Calu3 (cell line): ENCODE measurements at regions not wholly inside any gene's neighbourhood (a gene's known extent, or its start where the extent isn't known, plus 50 kb on each side); places are given as distances from the start of the nearest gene placed in this dataset.

Source experiments
- BruUV-seq: library from RNA; stranded (reverse); fragments of 400-500 nt; replicated peaks from 2 replicates; lab custom pipeline; 2021; lab: Mats Ljungman, UMichigan
- CTCF ChIA-PET: fragments of 300-600 bp; sonication (Branson Sonifier 250); formaldehyde crosslinking; loops from one replicate; lab custom pipeline; 2022; ENCODE audit warnings: antibody characterized with exemption; lab: Charles Lee
- DNase-seq: peaks from one replicate; pipeline ENCODE4 v3.0.0; 2022
- H3K27ac Mint-ChIP-seq: one replicate; pipeline ENCODE4 v1.8.0; 2022; ENCODE audit warnings: mixed read lengths; ENCODE audit not compliant: unreplicated experiment
- H3K27me3 Mint-ChIP-seq: one replicate; pipeline ENCODE4 v1.8.0; 2022; ENCODE audit warnings: mixed read lengths; ENCODE audit not compliant: unreplicated experiment
- H3K36me3 Mint-ChIP-seq: one replicate; pipeline ENCODE4 v1.8.0; 2022; ENCODE audit warnings: mild to moderate bottlenecking, moderate library complexity, mixed read lengths; ENCODE audit not compliant: insufficient read depth, unreplicated experiment
- H3K4me1 Mint-ChIP-seq: one replicate; pipeline ENCODE4 v1.8.0; 2022; ENCODE audit warnings: mild to moderate bottlenecking, low read depth, mixed read lengths; ENCODE audit not compliant: unreplicated experiment
- H3K4me3 Mint-ChIP-seq: one replicate; pipeline ENCODE4 v1.8.0; 2022; ENCODE audit warnings: mild to moderate bottlenecking, low read depth, moderate library complexity, mixed read lengths; ENCODE audit not compliant: unreplicated experiment
- H3K9me3 Mint-ChIP-seq: one replicate; pipeline ENCODE4 v1.8.0; 2022; ENCODE audit warnings: low read depth, mixed read lengths; ENCODE audit not compliant: unreplicated experiment
- intact Hi-C: fragments of 100-400 bp; cut with micrococcal nuclease; formaldehyde crosslinking; loops from one replicate; pipeline ENCODE4 v1.10.0; 2022; ENCODE audit not compliant: unreplicated experiment
- TF ChIP-seq, protein P1 (sequence below): fragments of 200-600 bp; IDR thresholded peaks from one replicate; pipeline ENCODE4 v1.8.0; 2022; ENCODE audit warnings: antibody characterized with exemption; ENCODE audit not compliant: unreplicated experiment

DNA sequence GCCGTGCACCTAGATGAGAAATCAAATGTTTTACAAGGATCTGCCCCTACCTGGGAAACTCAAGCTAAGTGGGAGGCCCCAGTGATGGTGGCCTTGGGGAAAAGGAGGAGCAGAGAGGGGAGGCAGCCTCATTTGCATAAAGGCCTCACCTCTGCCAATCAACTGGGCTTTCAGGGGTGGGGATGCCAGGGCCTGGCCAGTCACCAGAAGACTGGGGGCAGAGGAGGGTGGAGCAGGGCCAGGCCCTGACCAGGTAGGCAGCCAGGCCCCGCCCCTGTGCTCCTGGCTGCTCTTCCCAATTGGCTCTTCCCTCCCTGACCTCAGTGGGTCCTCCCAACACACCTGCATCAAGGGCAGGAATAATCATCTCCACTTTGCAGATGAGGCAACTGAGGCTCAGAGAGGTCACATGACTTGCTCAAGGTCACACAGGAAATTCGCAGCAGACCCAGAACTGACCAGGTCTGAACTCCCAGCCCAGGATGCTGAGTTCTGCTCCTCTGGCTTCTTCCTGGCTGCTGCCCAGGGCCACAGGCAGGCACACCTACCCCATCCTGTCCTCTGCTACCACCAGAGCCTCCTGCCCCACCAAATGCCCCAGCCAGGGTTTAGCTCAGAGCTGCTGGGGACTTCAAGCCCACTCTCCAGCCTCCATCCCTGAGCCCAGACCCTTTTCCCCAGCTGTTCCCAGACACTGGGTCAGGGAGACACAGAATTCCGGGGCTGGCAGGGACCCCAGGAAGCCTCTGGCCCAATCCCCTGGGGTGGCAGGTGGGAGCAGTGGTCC is 677.9 kb downstream of the MATN1 start:
- Mint-ChIP-seq H3K9me3 (no peaks in the 10 kb centered on the region), H3K27me3 (peaks cover 12% of the 10 kb centered on the region), H3K27ac (no peak overlapping the region), H3K4me1 (no peaks in the 10 kb centered on the region), H3K4me3 (no peak overlapping the region), H3K36me3 (no peaks in the 10 kb centered on the region)
- no peak for DNase-seq
- intact Hi-C loops, result no loop called here
- TF ChIP-seq, protein P1, sequence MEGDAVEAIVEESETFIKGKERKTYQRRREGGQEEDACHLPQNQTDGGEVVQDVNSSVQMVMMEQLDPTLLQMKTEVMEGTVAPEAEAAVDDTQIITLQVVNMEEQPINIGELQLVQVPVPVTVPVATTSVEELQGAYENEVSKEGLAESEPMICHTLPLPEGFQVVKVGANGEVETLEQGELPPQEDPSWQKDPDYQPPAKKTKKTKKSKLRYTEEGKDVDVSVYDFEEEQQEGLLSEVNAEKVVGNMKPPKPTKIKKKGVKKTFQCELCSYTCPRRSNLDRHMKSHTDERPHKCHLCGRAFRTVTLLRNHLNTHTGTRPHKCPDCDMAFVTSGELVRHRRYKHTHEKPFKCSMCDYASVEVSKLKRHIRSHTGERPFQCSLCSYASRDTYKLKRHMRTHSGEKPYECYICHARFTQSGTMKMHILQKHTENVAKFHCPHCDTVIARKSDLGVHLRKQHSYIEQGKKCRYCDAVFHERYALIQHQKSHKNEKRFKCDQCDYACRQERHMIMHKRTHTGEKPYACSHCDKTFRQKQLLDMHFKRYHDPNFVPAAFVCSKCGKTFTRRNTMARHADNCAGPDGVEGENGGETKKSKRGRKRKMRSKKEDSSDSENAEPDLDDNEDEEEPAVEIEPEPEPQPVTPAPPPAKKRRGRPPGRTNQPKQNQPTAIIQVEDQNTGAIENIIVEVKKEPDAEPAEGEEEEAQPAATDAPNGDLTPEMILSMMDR, result no peak
- CTCF ChIA-PET, result no interaction called here
- no TSS peak for BruUV-seq

DNA sequence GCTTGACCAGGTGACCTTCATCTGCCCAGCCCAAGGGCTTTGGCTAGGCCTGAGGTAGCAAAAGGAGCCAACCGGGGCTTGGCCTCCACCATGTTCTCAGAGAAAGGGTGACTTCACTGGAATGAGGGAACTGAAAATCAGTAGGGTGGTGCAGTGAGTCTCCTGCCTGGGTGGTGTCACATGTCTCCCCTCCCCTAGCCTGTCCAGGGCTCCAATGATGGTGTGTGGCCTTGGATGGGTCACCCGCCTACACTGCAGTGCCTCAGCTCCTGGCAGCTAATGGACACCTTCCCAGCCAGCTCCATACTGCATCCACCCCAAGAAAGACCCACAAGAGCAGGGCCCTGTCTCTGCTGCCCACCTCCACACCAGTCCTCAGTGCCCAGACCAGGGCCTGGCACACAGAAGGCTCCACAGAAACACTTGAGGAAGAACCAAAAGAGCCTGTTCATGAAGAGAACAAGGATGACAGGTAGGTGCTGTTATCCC is 678.7 kb downstream of the MATN1 start:
- Mint-ChIP-seq H3K4me3 (no peak overlapping the region), H3K9me3 (no peaks in the 10 kb centered on the region), H3K36me3 (no peaks in the 10 kb centered on the region), H3K4me1 (peaks cover 2% of the 10 kb centered on the region), H3K27ac (no peak overlapping the region), H3K27me3 (peaks cover 4% of the 10 kb centered on the region)
- CTCF ChIA-PET, result no interaction called here
- no peak for DNase-seq
- intact Hi-C loops, result no loop called here
- TF ChIP-seq, protein P1, result no peak
- no TSS peak for BruUV-seq

DNA sequence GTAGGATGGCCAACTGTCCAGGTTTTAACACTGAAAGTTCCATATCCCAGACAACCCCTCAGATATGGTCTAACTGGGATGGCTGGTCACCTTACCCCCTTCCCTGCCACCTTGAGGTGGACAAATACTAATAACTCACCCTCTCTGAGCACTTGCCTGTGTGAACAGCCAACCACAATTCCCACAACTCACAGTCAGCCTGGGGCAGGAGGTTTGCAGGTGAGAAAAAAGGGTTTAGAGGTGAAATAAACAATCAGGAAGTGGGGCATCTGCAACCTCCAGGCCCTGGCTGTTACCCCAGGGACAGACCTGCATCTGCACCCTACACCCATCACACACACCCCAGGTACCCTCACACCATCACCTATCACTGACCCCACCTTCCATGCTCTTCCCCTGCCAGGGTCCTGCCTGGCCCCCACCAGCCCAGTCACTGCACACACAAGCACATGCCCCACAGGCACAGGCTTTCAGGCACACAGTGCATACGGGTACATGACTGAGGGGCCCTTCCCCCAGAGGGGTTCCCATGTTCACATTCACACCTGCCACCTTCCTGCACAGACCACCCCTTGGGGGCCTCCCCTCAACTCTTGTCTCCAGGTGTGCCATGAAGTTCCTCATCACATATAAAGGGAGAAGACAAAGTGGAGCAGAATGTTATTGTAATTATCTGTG is 679.5 kb downstream of the MATN1 start:
- Mint-ChIP-seq H3K4me3 (no peak overlapping the region), H3K27me3 (no peaks in the 10 kb centered on the region), H3K36me3 (no peaks in the 10 kb centered on the region), H3K27ac (no peak overlapping the region), H3K4me1 (peaks cover 8% of the 10 kb centered on the region), H3K9me3 (no peaks in the 10 kb centered on the region)
- TF ChIP-seq, protein P1, result no peak
- no TSS peak for BruUV-seq
- no peak for DNase-seq
- intact Hi-C loops, result no loop called here
- CTCF ChIA-PET, result no interaction called here

DNA sequence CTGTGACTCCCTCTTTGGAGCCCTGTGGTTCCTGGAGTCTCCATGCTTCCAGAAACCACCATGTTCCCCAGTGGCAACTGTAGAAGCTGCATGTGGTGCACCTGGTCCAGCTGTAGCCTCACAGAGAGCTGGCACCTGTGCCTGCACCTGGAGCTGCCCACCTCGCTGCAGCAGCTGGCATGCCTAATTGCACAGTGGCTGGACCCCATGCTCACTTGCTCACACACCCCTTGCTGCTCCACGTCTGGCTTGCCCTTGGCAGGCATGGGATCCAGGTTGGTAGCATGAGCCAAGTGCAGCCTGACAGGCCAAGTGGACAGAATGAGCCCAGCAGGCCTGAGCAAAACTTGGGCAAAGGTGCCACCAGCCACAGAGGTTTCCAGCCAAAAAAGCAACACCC is 680.1 kb downstream of the MATN1 start:
- CTCF ChIA-PET, result no interaction called here
- intact Hi-C loops, result no loop called here

More for the DNA sequence above, 680.1 kb downstream of the MATN1 start:
- no peak overlapping the region for H3K27ac Mint-ChIP-seq
- H3K4me1 Mint-ChIP-seq, result peaks cover 8% of the 10 kb centered on the region
- H3K4me3 Mint-ChIP-seq, result no peak overlapping the region
- H3K27me3 Mint-ChIP-seq, result no peaks in the 10 kb centered on the region
- BruUV-seq, result no TSS peak
- TF ChIP-seq, protein P1, result no peak
- H3K36me3 Mint-ChIP-seq, result no peaks in the 10 kb centered on the region
- H3K9me3 Mint-ChIP-seq, result no peaks in the 10 kb centered on the region
- DNase-seq, result no peak
